ENCODE measurements at regions not wholly inside any gene's neighbourhood (a gene's known extent, or its start where the extent isn't known, plus 50 kb on each side); places are given as distances from the start of the nearest gene placed in this dataset.

DNA sequence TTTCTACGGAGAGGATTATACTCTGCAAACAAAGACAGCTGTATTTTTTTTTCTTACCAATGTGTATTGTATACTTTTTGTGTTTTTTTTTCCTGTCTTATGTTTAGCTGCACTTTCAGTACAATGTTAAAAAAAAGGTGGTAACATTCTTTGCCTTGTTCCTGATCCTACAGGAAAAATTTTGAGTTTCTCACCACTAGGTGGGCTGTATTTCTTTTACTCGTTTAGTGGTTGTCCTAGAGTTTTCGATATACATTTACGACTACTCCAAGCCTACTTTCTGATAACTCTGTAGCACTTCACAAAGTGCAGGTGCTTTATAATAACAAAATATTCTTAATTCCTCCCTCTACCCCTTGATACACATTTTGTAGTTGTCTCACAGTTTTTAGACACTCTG, 652.2 kb downstream of the UQCRFS1 start:
- Histone ChIP-seq H3K4me1 (ENCODE audit: insufficient read depth, low read length) (no peaks in the 10 kb centered on the region), H3K4me3 (ENCODE audit: insufficient read depth, low read length) (no peak overlapping the region), H3K36me3 (ENCODE audit: insufficient read depth, low read length) (no peaks in the 10 kb centered on the region), H3K27me3 (ENCODE audit: insufficient read depth, low read length) (no peaks in the 10 kb centered on the region), H3K27ac (ENCODE audit: low read depth, low read length) (no peak overlapping the region), H2AFZ (ENCODE audit: low read length) (no peak overlapping the region), H3K79me2 (ENCODE audit: insufficient read depth, low read length) (no peaks in the 10 kb centered on the region), H3K4me2 (ENCODE audit: insufficient read depth, low read length) (no peak overlapping the region), H3K9me3 (ENCODE audit: low read depth, low read length) (no peaks in the 10 kb centered on the region), H4K20me1 (ENCODE audit: insufficient read depth, low read length) (no peaks in the 10 kb centered on the region)
- no peak for DNase-seq (ENCODE audit: insufficient read length, low spot score, missing footprints)
- TF ChIP-seq, protein P1, sequence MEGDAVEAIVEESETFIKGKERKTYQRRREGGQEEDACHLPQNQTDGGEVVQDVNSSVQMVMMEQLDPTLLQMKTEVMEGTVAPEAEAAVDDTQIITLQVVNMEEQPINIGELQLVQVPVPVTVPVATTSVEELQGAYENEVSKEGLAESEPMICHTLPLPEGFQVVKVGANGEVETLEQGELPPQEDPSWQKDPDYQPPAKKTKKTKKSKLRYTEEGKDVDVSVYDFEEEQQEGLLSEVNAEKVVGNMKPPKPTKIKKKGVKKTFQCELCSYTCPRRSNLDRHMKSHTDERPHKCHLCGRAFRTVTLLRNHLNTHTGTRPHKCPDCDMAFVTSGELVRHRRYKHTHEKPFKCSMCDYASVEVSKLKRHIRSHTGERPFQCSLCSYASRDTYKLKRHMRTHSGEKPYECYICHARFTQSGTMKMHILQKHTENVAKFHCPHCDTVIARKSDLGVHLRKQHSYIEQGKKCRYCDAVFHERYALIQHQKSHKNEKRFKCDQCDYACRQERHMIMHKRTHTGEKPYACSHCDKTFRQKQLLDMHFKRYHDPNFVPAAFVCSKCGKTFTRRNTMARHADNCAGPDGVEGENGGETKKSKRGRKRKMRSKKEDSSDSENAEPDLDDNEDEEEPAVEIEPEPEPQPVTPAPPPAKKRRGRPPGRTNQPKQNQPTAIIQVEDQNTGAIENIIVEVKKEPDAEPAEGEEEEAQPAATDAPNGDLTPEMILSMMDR (IDR thresholded peaks at IDR 0.05; ENCODE audit: extremely low read depth, low read depth, low read length): no peak

DNA sequence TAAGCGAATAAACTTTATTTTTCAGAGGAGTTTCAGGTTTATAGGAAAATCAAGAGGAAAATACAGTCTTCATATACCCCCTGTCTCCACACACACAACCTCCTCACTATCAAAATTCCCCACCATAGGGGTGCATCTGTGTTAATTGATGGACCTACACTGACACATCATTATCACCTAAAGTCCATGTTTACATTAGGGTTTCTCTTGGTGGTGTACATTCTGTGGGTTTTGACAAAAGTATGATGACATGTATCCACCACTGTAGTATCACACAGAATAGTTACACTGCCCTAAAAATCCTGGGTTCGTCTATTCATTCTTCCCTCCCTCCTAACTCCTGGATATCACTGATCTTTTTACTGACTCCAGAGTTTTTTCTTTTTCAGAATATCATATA, 654.2 kb downstream of the UQCRFS1 start:
- Histone ChIP-seq H2AFZ (ENCODE audit: low read length) (no peak overlapping the region), H3K9me3 (ENCODE audit: low read depth, low read length) (no peaks in the 10 kb centered on the region), H3K27me3 (ENCODE audit: insufficient read depth, low read length) (no peaks in the 10 kb centered on the region), H3K36me3 (ENCODE audit: insufficient read depth, low read length) (no peaks in the 10 kb centered on the region), H3K27ac (ENCODE audit: low read depth, low read length) (no peak overlapping the region), H4K20me1 (ENCODE audit: insufficient read depth, low read length) (no peaks in the 10 kb centered on the region), H3K4me2 (ENCODE audit: insufficient read depth, low read length) (no peak overlapping the region), H3K4me1 (ENCODE audit: insufficient read depth, low read length) (no peaks in the 10 kb centered on the region), H3K4me3 (ENCODE audit: insufficient read depth, low read length) (no peak overlapping the region), H3K79me2 (ENCODE audit: insufficient read depth, low read length) (no peaks in the 10 kb centered on the region)
- TF ChIP-seq, protein P1 (IDR thresholded peaks at IDR 0.05; ENCODE audit: extremely low read depth, low read depth, low read length): no peak
- no peak for DNase-seq (ENCODE audit: insufficient read length, low spot score, missing footprints)

- no peaks in the 10 kb centered on the region for H3K4me1 ChIP-seq (ENCODE audit: insufficient read depth, low read length)
- H3K4me2 ChIP-seq (ENCODE audit: insufficient read depth, low read length): no peak overlapping the region
- DNase-seq (ENCODE audit: insufficient read length, low spot score, missing footprints): no peak
- TF ChIP-seq, protein P1 (IDR thresholded peaks at IDR 0.05; ENCODE audit: extremely low read depth, low read depth, low read length): no peak
- no peaks in the 10 kb centered on the region for H3K79me2 ChIP-seq (ENCODE audit: insufficient read depth, low read length)
- H3K27me3 ChIP-seq (ENCODE audit: insufficient read depth, low read length): no peaks in the 10 kb centered on the region
- H3K4me3 ChIP-seq (ENCODE audit: insufficient read depth, low read length): no peak overlapping the region
- H4K20me1 ChIP-seq (ENCODE audit: insufficient read depth, low read length): no peaks in the 10 kb centered on the region
- no peak overlapping the region for H3K27ac ChIP-seq (ENCODE audit: low read depth, low read length)
- H3K9me3 ChIP-seq (ENCODE audit: low read depth, low read length): no peaks in the 10 kb centered on the region
- no peak overlapping the region for H2AFZ ChIP-seq (ENCODE audit: low read length)
- no peaks in the 10 kb centered on the region for H3K36me3 ChIP-seq (ENCODE audit: insufficient read depth, low read length)
Measured at GRCh38 chr19:28556371-28556770, 656.6 kb downstream of the UQCRFS1 start.

GRCh38 chr19:28555317-28555716, 657.6 kb downstream of the UQCRFS1 start:
- H3K4me2 ChIP-seq (ENCODE audit: insufficient read depth, low read length): no peak overlapping the region
- no peaks in the 10 kb centered on the region for H3K27me3 ChIP-seq (ENCODE audit: insufficient read depth, low read length)
- H3K9me3 ChIP-seq (ENCODE audit: low read depth, low read length): no peaks in the 10 kb centered on the region
- H3K36me3 ChIP-seq (ENCODE audit: insufficient read depth, low read length): no peaks in the 10 kb centered on the region
- no peak overlapping the region for H3K4me3 ChIP-seq (ENCODE audit: insufficient read depth, low read length)
- no peak overlapping the region for H2AFZ ChIP-seq (ENCODE audit: low read length)
- H4K20me1 ChIP-seq (ENCODE audit: insufficient read depth, low read length): no peaks in the 10 kb centered on the region
- TF ChIP-seq, protein P1 (IDR thresholded peaks at IDR 0.05; ENCODE audit: extremely low read depth, low read depth, low read length): no peak
- DNase-seq (ENCODE audit: insufficient read length, low spot score, missing footprints): no peak
- no peaks in the 10 kb centered on the region for H3K79me2 ChIP-seq (ENCODE audit: insufficient read depth, low read length)
- no peaks in the 10 kb centered on the region for H3K4me1 ChIP-seq (ENCODE audit: insufficient read depth, low read length)
- H3K27ac ChIP-seq (ENCODE audit: low read depth, low read length): no peak overlapping the region

Data from osteoblast (primary cell).